DND-41 (cell line): ENCODE measurements at regions not wholly inside any gene's neighbourhood (a gene's known extent, or its start where the extent isn't known, plus 50 kb on each side); places are given as distances from the start of the nearest gene placed in this dataset.

ENCODE experiments used
- EZH2 ChIP-seq: IDR thresholded peaks from 3 replicates; pipeline ENCODE4 v1.6.1; 2012; ENCODE audit warnings: borderline replicate concordance, low read depth, mild to moderate bottlenecking, moderate library complexity, low read length, inconsistent platforms; ENCODE audit not compliant: severe bottlenecking
- TF ChIP-seq, protein P1 (sequence below): IDR thresholded peaks from 2 replicates; pipeline ENCODE4 v1.5.1; 2012; ENCODE audit warnings: borderline replicate concordance, low read length, moderate library complexity, mild to moderate bottlenecking; ENCODE audit not compliant: poor library complexity, severe bottlenecking; ENCODE audit errors: extremely low read depth

DNA sequence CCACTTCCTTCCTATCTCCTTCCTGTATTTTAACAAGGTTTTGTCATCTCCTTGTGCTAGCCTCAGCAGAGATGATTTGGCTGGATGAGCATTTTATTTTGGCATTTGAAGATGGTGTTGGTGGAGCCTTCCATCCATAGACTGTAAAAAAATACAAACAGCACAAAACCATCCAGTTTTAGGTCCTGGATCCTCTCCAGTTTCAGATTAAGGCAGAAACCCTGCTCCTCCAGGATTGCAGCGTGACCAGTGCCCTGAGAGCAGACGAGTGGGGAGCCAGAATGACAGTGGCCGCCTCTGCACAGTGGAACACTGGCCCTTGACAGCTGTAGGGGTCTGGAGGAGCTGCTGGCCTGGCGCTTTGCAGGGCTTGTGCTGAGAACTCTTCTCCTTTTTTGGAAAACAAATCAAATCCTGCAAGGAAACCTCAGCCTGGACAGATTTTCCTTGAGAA is 72.2 kb upstream of the GADD45A start:
- no peak for TF ChIP-seq EZH2
- TF ChIP-seq, protein P1, sequence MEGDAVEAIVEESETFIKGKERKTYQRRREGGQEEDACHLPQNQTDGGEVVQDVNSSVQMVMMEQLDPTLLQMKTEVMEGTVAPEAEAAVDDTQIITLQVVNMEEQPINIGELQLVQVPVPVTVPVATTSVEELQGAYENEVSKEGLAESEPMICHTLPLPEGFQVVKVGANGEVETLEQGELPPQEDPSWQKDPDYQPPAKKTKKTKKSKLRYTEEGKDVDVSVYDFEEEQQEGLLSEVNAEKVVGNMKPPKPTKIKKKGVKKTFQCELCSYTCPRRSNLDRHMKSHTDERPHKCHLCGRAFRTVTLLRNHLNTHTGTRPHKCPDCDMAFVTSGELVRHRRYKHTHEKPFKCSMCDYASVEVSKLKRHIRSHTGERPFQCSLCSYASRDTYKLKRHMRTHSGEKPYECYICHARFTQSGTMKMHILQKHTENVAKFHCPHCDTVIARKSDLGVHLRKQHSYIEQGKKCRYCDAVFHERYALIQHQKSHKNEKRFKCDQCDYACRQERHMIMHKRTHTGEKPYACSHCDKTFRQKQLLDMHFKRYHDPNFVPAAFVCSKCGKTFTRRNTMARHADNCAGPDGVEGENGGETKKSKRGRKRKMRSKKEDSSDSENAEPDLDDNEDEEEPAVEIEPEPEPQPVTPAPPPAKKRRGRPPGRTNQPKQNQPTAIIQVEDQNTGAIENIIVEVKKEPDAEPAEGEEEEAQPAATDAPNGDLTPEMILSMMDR, result no peak
